ENCODE measurements at regions not wholly inside any gene's neighbourhood (a gene's known extent, or its start where the extent isn't known, plus 50 kb on each side); places are given as distances from the start of the nearest gene placed in this dataset.

DNA sequence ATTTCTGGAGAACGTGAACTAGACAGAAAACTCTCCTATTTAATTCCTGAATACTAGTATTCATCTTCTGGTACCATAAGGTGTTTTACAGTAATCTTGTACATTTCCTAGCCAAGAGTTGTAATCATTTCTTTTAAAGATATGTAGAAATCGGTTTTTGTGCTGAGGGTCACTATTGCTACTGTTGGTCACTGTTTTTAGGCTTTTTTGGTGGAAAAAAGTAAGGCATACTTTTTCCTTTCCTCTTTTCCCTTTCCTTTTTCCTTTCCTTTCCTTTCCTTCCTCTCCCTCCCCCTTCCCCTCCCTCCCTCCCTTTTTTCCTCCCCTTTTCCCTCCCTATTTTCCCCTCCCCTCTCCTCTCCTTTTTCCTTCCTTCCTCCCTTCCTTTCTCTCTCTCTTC lies 706.4 kb upstream of the GOT2 start:
- TF ChIP-seq, protein P1, sequence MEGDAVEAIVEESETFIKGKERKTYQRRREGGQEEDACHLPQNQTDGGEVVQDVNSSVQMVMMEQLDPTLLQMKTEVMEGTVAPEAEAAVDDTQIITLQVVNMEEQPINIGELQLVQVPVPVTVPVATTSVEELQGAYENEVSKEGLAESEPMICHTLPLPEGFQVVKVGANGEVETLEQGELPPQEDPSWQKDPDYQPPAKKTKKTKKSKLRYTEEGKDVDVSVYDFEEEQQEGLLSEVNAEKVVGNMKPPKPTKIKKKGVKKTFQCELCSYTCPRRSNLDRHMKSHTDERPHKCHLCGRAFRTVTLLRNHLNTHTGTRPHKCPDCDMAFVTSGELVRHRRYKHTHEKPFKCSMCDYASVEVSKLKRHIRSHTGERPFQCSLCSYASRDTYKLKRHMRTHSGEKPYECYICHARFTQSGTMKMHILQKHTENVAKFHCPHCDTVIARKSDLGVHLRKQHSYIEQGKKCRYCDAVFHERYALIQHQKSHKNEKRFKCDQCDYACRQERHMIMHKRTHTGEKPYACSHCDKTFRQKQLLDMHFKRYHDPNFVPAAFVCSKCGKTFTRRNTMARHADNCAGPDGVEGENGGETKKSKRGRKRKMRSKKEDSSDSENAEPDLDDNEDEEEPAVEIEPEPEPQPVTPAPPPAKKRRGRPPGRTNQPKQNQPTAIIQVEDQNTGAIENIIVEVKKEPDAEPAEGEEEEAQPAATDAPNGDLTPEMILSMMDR (IDR thresholded peaks at IDR 0.05; ENCODE audit: low read depth, low read length, poor library complexity, severe bottlenecking), result no peak
- no peak for TF ChIP-seq EZH2phosphoT487 (IDR thresholded peaks at IDR 0.05; ENCODE audit: borderline replicate concordance, low read length)

All from DOHH2 (cell line).